ENCODE measurements at regions not wholly inside any gene's neighbourhood (a gene's known extent, or its start where the extent isn't known, plus 50 kb on each side); places are given as distances from the start of the nearest gene placed in this dataset.
A peak's percentile ranks its signal among the peaks of the same experiment; 100 is the strongest.

GRCh38 chr5:88662846-88663245, 220.1 kb downstream of the MEF2C start:
- H3K4me3 ChIP-seq = no peak overlapping the region
- no peaks in the 10 kb centered on the region for H3K36me3 ChIP-seq
- peak overlapping the region in 2 of 4 donors; percentile 45 to 80 for H3K27ac ChIP-seq
- TF ChIP-seq CTCF (IDR thresholded peaks at IDR 0.05) (no peak), EP300 (IDR thresholded peaks at IDR 0.05) (no peak), POLR2A (IDR thresholded peaks at IDR 0.05) (no peak)
- peaks cover 0 to 82% of the 10 kb centered on the region in 2 donors for H3K27me3 ChIP-seq
- H3K9me3 ChIP-seq = no peaks in the 10 kb centered on the region
- DNase-seq (ENCODE audit: low spot score in 2 of 2) = no peak
- peaks cover 0 to 59% (median 7%) of the 10 kb centered on the region in 4 donors for H3K4me1 ChIP-seq
- WGBS, 2 donors = 28 to 30% methylated on average over 6 of the region's 6 CpGs

GRCh38 chr5:88661806-88662207, 221.2 kb downstream of the MEF2C start:
- H3K4me3 ChIP-seq = no peak overlapping the region
- H3K27me3 ChIP-seq = peaks cover 0 to 72% of the 10 kb centered on the region in 2 donors
- no peak for TF ChIP-seq POLR2A (IDR thresholded peaks at IDR 0.05)
- no peak for TF ChIP-seq EP300 (IDR thresholded peaks at IDR 0.05)
- no peak for TF ChIP-seq CTCF (IDR thresholded peaks at IDR 0.05)

GRCh38 chr5:88660947-88661805, 221.8 kb downstream of the MEF2C start:
- peaks cover 0 to 66% of the 10 kb centered on the region in 2 donors for H3K27me3 ChIP-seq
- H3K4me1 ChIP-seq = peaks cover 0 to 43% (median 7%) of the 10 kb centered on the region in 4 donors
- WGBS, 2 donors = 2 to 4% methylated on average over 30 to 41 of the region's 53 CpGs
- peak overlapping the region; percentile 55 to 83 (median 73) for H3K27ac ChIP-seq
- peak overlapping the region; percentile 31 to 53 (median 42) for H3K4me3 ChIP-seq
- no peaks in the 10 kb centered on the region for H3K36me3 ChIP-seq
- TF ChIP-seq CTCF (IDR thresholded peaks at IDR 0.05) = no peak
- peak in 1 of 2 donors; percentile 92 for TF ChIP-seq EP300 (IDR thresholded peaks at IDR 0.05)
- peak; percentile 59 to 80 for TF ChIP-seq POLR2A (IDR thresholded peaks at IDR 0.05)
- peak in 1 of 2 donors; percentile 33 for DNase-seq (ENCODE audit: low spot score in 2 of 2)
- no peaks in the 10 kb centered on the region for H3K9me3 ChIP-seq

More at GRCh38 chr5:88661806-88662207, 221.2 kb downstream of the MEF2C start:
- 27 to 33% methylated on average over 2 of the region's 2 CpGs for WGBS, 2 donors
- Histone ChIP-seq H3K27ac (peak overlapping the region in 2 of 4 donors; percentile 78 to 83), H3K36me3 (no peaks in the 10 kb centered on the region), H3K9me3 (no peaks in the 10 kb centered on the region), H3K4me1 (peaks cover 0 to 49% (median 7%) of the 10 kb centered on the region in 4 donors)
- DNase-seq (ENCODE audit: low spot score in 2 of 2) = no peak

GRCh38 chr5:88660264-88660946, 222.6 kb downstream of the MEF2C start:
- Histone ChIP-seq H3K4me3 (peak overlapping the region; percentile 31 to 53 (median 42)), H3K36me3 (no peaks in the 10 kb centered on the region), H3K27ac (peak overlapping the region; percentile 55 to 83 (median 73)), H3K27me3 (peaks cover 0 to 64% of the 10 kb centered on the region in 2 donors), H3K9me3 (no peaks in the 10 kb centered on the region), H3K4me1 (peaks cover 0 to 37% (median 7%) of the 10 kb centered on the region in 4 donors)
- no peak for DNase-seq (ENCODE audit: low spot score in 2 of 2)
- no peak for TF ChIP-seq EP300 (IDR thresholded peaks at IDR 0.05)
- TF ChIP-seq CTCF (IDR thresholded peaks at IDR 0.05) = no peak
- no peak for TF ChIP-seq POLR2A (IDR thresholded peaks at IDR 0.05)
- 5 to 8% methylated on average over 37 to 41 of the region's 41 CpGs for WGBS, 2 donors
